Keratinocyte (primary cell): ENCODE measurements at regions not wholly inside any gene's neighbourhood (a gene's known extent, or its start where the extent isn't known, plus 50 kb on each side); places are given as distances from the start of the nearest gene placed in this dataset.

Experiments
- DNase-seq: peaks from one replicate; pipeline ENCODE4 v3.0.0-alpha.2; 2011; ENCODE audit warnings: low read depth, missing footprints, low spot score
- FAIRE-seq: peaks from 2 replicates; lab custom pipeline; 2011; peaks lifted over from hg19 to GRCh38; lab: Jason Lieb, UNC
- H2AFZ ChIP-seq: 2 replicates; pipeline ENCODE4 v1.6.0; 2012; ENCODE audit warnings: low read length, control low read depth, inconsistent platforms; ENCODE audit not compliant: control insufficient read depth
- H3K27ac ChIP-seq: 2 replicates; pipeline ENCODE4 v1.5.1; 2011; ENCODE audit warnings: low read length; ENCODE audit not compliant: control insufficient read depth, insufficient read depth
- H3K27me3 ChIP-seq: 3 replicates; pipeline ENCODE4 v1.6.0; 2011; ENCODE audit warnings: low read length; ENCODE audit not compliant: control insufficient read depth, insufficient read depth; ENCODE audit errors: extremely low read depth
- H3K36me3 ChIP-seq, 2 experiments: 2 replicates in 1 of 2; 3 replicates in 1 of 2; pipeline ENCODE4 v1.5.1; 2011; ENCODE audit warnings: low read length in 2 of 2, mild to moderate bottlenecking in 1 of 2; ENCODE audit not compliant: control insufficient read depth in 2 of 2, insufficient read depth in 2 of 2; ENCODE audit errors: extremely low read depth in 1 of 2
- H3K4me1 ChIP-seq: 3 replicates; pipeline ENCODE4 v1.5.1; 2011; ENCODE audit warnings: low read length; ENCODE audit not compliant: control insufficient read depth, insufficient read depth; ENCODE audit errors: extremely low read depth
- H3K4me2 ChIP-seq: 3 replicates; pipeline ENCODE4 v1.6.0; 2011; ENCODE audit warnings: low read depth, low read length; ENCODE audit not compliant: control insufficient read depth, insufficient read depth; ENCODE audit errors: extremely low read depth
- H3K4me3 ChIP-seq, 3 experiments: fragments of 200-600 bp in 1 of 3; sonication (generic) in 1 of 3; 2 replicates in 2 of 3; 3 replicates in 1 of 3; pipeline ENCODE4 v1.5.1; 2011 to 2016; ENCODE audit warnings: low read length in 3 of 3, mild to moderate bottlenecking in 3 of 3, control low read depth in 2 of 3, inconsistent platforms in 1 of 3, low read depth in 1 of 3, mixed read lengths in 1 of 3, mixed run types in 1 of 3, moderate library complexity in 1 of 3; ENCODE audit not compliant: control insufficient read depth in 2 of 3, insufficient read depth in 2 of 3; ENCODE audit errors: extremely low read depth in 1 of 3
- H3K79me2 ChIP-seq: 2 replicates; pipeline ENCODE4 v1.6.0; 2012; ENCODE audit warnings: low read length; ENCODE audit not compliant: control insufficient read depth, insufficient read depth
- H3K9ac ChIP-seq: 3 replicates; pipeline ENCODE4 v1.6.0; 2011; ENCODE audit warnings: low read length; ENCODE audit not compliant: control insufficient read depth, insufficient read depth; ENCODE audit errors: extremely low read depth
- H3K9me1 ChIP-seq: 3 replicates; pipeline ENCODE4 v1.6.0; 2011; ENCODE audit warnings: low read length; ENCODE audit not compliant: control insufficient read depth, insufficient read depth; ENCODE audit errors: extremely low read depth
- H3K9me3 ChIP-seq: 2 replicates; pipeline ENCODE4 v1.5.1; 2012; ENCODE audit warnings: low read depth, low read length; ENCODE audit not compliant: control insufficient read depth
- H4K20me1 ChIP-seq: 3 replicates; pipeline ENCODE4 v1.6.0; 2011; ENCODE audit warnings: low read length; ENCODE audit not compliant: control insufficient read depth, insufficient read depth; ENCODE audit errors: extremely low read depth
- EZH2 ChIP-seq: IDR thresholded peaks from one replicate; pipeline ENCODE4 v1.6.1; 2012; ENCODE audit warnings: inconsistent platforms, mild to moderate bottlenecking, low read length, moderate library complexity
- dilution Hi-C: fragments of 300-500 bp; cut with MboI; formaldehyde crosslinking; loops from one replicate; pipeline ENCODE4 v1.7.0; 2020; ENCODE audit warnings: low sequenced_read_pairs; ENCODE audit not compliant: extremely low pct_ligation_motif_present
- TF ChIP-seq, protein P1 (sequence below), 3 experiments: IDR thresholded peaks in 1 of 3; conservative IDR thresholded peaks in 1 of 3; optimal IDR thresholded peaks in 1 of 3; 2 replicates in 2 of 3; 3 replicates in 1 of 3; pipeline versions ENCODE3 to v1.5.1; 2011; ENCODE audit warnings: low read length in 3 of 3, mild to moderate bottlenecking in 3 of 3, moderate library complexity in 2 of 3, control low read depth in 1 of 3, inconsistent platforms in 1 of 3; ENCODE audit not compliant: insufficient read depth in 2 of 3; ENCODE audit errors: extremely low read depth in 1 of 3

DNA sequence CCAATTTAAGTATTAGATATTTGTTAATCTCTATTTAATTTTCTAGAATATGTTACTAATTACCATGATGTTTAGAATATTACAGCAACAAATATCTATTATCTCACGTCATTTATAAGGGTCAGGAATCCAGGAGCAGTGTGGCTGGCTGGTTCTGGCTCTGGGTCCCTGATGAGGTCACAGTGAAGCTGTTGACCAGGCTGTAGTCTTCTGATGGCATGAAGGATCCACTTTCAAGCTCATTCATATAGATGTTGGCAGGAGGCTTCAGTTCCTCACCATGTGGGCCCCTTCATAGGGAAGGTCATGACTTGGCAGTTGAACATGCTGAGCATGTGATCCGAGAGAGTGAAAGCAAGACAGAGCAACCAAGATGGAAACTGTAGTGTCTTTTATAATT, 375.6 kb downstream of the ATP23 start:
- FAIRE-seq (no peak), DNase-seq (no peak)
- H4K20me1 ChIP-seq = no peaks in the 10 kb centered on the region
- peaks cover 5% of the 10 kb centered on the region for H3K4me1 ChIP-seq
- no peak overlapping the region for H3K27ac ChIP-seq
- H3K4me2 ChIP-seq = no peak overlapping the region
- dilution Hi-C loops = no loop called here
- H3K9ac ChIP-seq = no peak overlapping the region
- H3K9me1 ChIP-seq = no peaks in the 10 kb centered on the region
- H3K4me3 ChIP-seq = no peak overlapping the region
- TF ChIP-seq EZH2 = no peak
- TF ChIP-seq, protein P1, sequence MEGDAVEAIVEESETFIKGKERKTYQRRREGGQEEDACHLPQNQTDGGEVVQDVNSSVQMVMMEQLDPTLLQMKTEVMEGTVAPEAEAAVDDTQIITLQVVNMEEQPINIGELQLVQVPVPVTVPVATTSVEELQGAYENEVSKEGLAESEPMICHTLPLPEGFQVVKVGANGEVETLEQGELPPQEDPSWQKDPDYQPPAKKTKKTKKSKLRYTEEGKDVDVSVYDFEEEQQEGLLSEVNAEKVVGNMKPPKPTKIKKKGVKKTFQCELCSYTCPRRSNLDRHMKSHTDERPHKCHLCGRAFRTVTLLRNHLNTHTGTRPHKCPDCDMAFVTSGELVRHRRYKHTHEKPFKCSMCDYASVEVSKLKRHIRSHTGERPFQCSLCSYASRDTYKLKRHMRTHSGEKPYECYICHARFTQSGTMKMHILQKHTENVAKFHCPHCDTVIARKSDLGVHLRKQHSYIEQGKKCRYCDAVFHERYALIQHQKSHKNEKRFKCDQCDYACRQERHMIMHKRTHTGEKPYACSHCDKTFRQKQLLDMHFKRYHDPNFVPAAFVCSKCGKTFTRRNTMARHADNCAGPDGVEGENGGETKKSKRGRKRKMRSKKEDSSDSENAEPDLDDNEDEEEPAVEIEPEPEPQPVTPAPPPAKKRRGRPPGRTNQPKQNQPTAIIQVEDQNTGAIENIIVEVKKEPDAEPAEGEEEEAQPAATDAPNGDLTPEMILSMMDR (optimal IDR thresholded peaks at IDR 0.05 in 1 of 3, IDR thresholded peaks at IDR 0.05 in 1 of 3, conservative IDR thresholded peaks at IDR 0.05 in 1 of 3; ENCODE audit: extremely low read depth in 1 of 3, insufficient read depth in 2 of 3, low read length in 3 of 3) = no peak
- H3K9me3 ChIP-seq = no peaks in the 10 kb centered on the region
- H3K79me2 ChIP-seq = no peaks in the 10 kb centered on the region
- no peaks in the 10 kb centered on the region for H3K36me3 ChIP-seq
- no peaks in the 10 kb centered on the region for H3K27me3 ChIP-seq
- no peak overlapping the region for H2AFZ ChIP-seq

DNA sequence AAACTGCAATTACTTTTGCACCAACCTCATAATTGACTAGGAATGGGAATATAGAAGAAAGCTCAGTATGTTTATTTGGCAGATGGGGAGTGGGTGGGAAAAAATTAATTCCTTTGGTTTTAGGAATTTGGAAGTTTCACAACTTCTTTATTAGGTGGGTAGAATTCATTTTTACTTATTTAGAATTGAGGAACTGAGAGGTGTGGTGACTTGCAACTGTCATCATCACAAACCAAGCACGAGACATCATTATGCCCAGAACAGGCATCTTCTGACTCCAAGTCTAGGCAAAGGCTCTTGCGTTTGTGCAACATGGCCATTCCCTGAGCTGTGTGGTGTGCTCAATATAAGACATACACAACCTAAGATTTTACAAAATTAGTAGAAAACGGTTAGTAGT, 380.0 kb downstream of the ATP23 start:
- Histone ChIP-seq H3K9me3 (no peaks in the 10 kb centered on the region), H3K27me3 (no peaks in the 10 kb centered on the region), H3K4me3 (no peak overlapping the region), H3K4me1 (no peaks in the 10 kb centered on the region), H3K27ac (no peak overlapping the region), H3K4me2 (no peak overlapping the region), H4K20me1 (no peaks in the 10 kb centered on the region), H3K79me2 (no peaks in the 10 kb centered on the region), H3K9ac (no peak overlapping the region), H2AFZ (no peak overlapping the region), H3K9me1 (no peaks in the 10 kb centered on the region), H3K36me3 (no peaks in the 10 kb centered on the region)
- dilution Hi-C loops = no loop called here
- FAIRE-seq (no peak), DNase-seq (no peak)
- no peak for TF ChIP-seq EZH2
- TF ChIP-seq, protein P1 (optimal IDR thresholded peaks at IDR 0.05 in 1 of 3, IDR thresholded peaks at IDR 0.05 in 1 of 3, conservative IDR thresholded peaks at IDR 0.05 in 1 of 3; ENCODE audit: extremely low read depth in 1 of 3, insufficient read depth in 2 of 3, low read length in 3 of 3) = no peak
